Uterus (tissue), 3 donors: ENCODE measurements at regions not wholly inside any gene's neighbourhood (a gene's known extent, or its start where the extent isn't known, plus 50 kb on each side); places are given as distances from the start of the nearest gene placed in this dataset.

Source experiments
- DNase-seq, 2 donors: peaks; one replicate each; pipeline ENCODE4 v3.0.0-alpha.2; 2019 to 2020
- H3K27ac ChIP-seq, 2 donors: fragments of 200-600 bp; sonication (generic); 1 replicate in 1 of 2; 2 replicates in 1 of 2; pipeline ENCODE4 v1.5.1; 2016 to 2018
- H3K27me3 ChIP-seq, 2 donors: fragments of 200-600 bp; sonication (generic); one replicate each; pipeline ENCODE4 v1.5.1; 2018 to 2019; ENCODE audit warnings: control low read depth in 1 of 2
- H3K36me3 ChIP-seq, 2 donors: fragments of 200-600 bp; sonication (generic); one replicate each; pipeline ENCODE4 v1.5.1; 2019; ENCODE audit warnings: control low read depth in 1 of 2
- H3K4me1 ChIP-seq, 2 donors: fragments of 200-600 bp; sonication (generic); one replicate each; pipeline ENCODE4 v1.5.1; 2018 to 2019; ENCODE audit warnings: control low read depth in 1 of 2
- H3K4me3 ChIP-seq, 2 donors: fragments of 200-600 bp; sonication (generic); 1 replicate in 1 of 2; 2 replicates in 1 of 2; pipeline ENCODE4 v1.5.1; 2018 to 2019; ENCODE audit warnings: mild to moderate bottlenecking in 1 of 2
- H3K9me3 ChIP-seq, 2 donors: fragments of 200-600 bp; sonication (generic); one replicate each; pipeline ENCODE4 v1.5.1; 2019; ENCODE audit warnings: control low read depth in 1 of 2
- CTCF ChIP-seq, 4 experiments: fragments of 200-600 bp in 2 of 4; fragments of 450-650 bp in 2 of 4; sonication (generic) in 2 of 4; IDR thresholded peaks; one replicate each; pipeline ENCODE4 v1.5.1; 2016 to 2019; ENCODE audit warnings: antibody characterized with exemption in 4 of 4, mild to moderate bottlenecking in 2 of 4, moderate library complexity in 1 of 4
- POLR2A ChIP-seq, 2 donors: fragments of 450-650 bp; IDR thresholded peaks; one replicate each; pipeline ENCODE4 v1.6.1; 2016; ENCODE audit warnings: antibody characterized with exemption in 2 of 2, mild to moderate bottlenecking in 1 of 2, moderate library complexity in 1 of 2
- intact Hi-C: fragments of 100-400 bp; cut with DNase I; formaldehyde crosslinking; loops from one replicate; pipeline ENCODE4 v1.15.1; 2023; ENCODE audit warnings: low total_unique reads
- donor health status: DM: yes; HTN: yes; CAD: no.

GRCh38 chr1:5648410-5649165 is 343.6 kb downstream of the NPHP4 start:
- H3K27ac ChIP-seq = no peak overlapping the region
- TF ChIP-seq CTCF (IDR thresholded peaks at IDR 0.05) (no peak), POLR2A (IDR thresholded peaks at IDR 0.05) (no peak)
- H3K27me3 ChIP-seq = no peaks in the 10 kb centered on the region
- H3K36me3 ChIP-seq = no peaks in the 10 kb centered on the region
- no peaks in the 10 kb centered on the region for H3K4me1 ChIP-seq
- intact Hi-C loops = no loop called here
- no peak overlapping the region for H3K4me3 ChIP-seq
- no peak for DNase-seq
- no peaks in the 10 kb centered on the region for H3K9me3 ChIP-seq

- Histone ChIP-seq H3K4me1 (no peaks in the 10 kb centered on the region), H3K9me3 (no peaks in the 10 kb centered on the region), H3K27me3 (no peaks in the 10 kb centered on the region), H3K27ac (no peak overlapping the region), H3K4me3 (no peak overlapping the region), H3K36me3 (no peaks in the 10 kb centered on the region)
- DNase-seq = no peak
- intact Hi-C loops = no loop called here
- TF ChIP-seq CTCF (IDR thresholded peaks at IDR 0.05) (no peak), POLR2A (IDR thresholded peaks at IDR 0.05) (no peak)
Measured at GRCh38 chr1:5647234-5647633, 345.0 kb downstream of the NPHP4 start.

- no peaks in the 10 kb centered on the region for H3K36me3 ChIP-seq
- TF ChIP-seq POLR2A (IDR thresholded peaks at IDR 0.05) (no peak), CTCF (IDR thresholded peaks at IDR 0.05) (no peak)
- H3K9me3 ChIP-seq = no peaks in the 10 kb centered on the region
- H3K4me1 ChIP-seq = no peaks in the 10 kb centered on the region
- intact Hi-C loops = no loop called here
- no peaks in the 10 kb centered on the region for H3K27me3 ChIP-seq
- no peak overlapping the region for H3K4me3 ChIP-seq
- H3K27ac ChIP-seq = no peak overlapping the region
- DNase-seq = no peak
Measured at GRCh38 chr1:5646486-5647149, 345.6 kb downstream of the NPHP4 start.

- Histone ChIP-seq H3K27ac (no peak overlapping the region), H3K36me3 (no peaks in the 10 kb centered on the region), H3K9me3 (no peaks in the 10 kb centered on the region), H3K27me3 (no peaks in the 10 kb centered on the region), H3K4me1 (no peaks in the 10 kb centered on the region), H3K4me3 (no peak overlapping the region)
- DNase-seq = no peak
- TF ChIP-seq POLR2A (IDR thresholded peaks at IDR 0.05) (no peak), CTCF (IDR thresholded peaks at IDR 0.05) (no peak)
- intact Hi-C loops = no loop called here
Measured at GRCh38 chr1:5645929-5646328, 346.3 kb downstream of the NPHP4 start.

GRCh38 chr1:5645135-5645399 is 347.2 kb downstream of the NPHP4 start:
- H3K4me3 ChIP-seq = no peak overlapping the region
- intact Hi-C loops = no loop called here
- DNase-seq = no peak
- no peaks in the 10 kb centered on the region for H3K4me1 ChIP-seq
- no peaks in the 10 kb centered on the region for H3K27me3 ChIP-seq
- H3K27ac ChIP-seq = no peak overlapping the region
- H3K36me3 ChIP-seq = no peaks in the 10 kb centered on the region
- TF ChIP-seq CTCF (IDR thresholded peaks at IDR 0.05) (no peak), POLR2A (IDR thresholded peaks at IDR 0.05) (no peak)
- H3K9me3 ChIP-seq = no peaks in the 10 kb centered on the region
